DLD1 (cell line): ENCODE measurements at regions not wholly inside any gene's neighbourhood (a gene's known extent, or its start where the extent isn't known, plus 50 kb on each side); places are given as distances from the start of the nearest gene placed in this dataset.

Experiments used
- in situ Hi-C: cut with HindIII; loops from 2 replicates; pipeline ENCODE4 v1.10.0; 2017; ENCODE audit warnings: low sequenced_read_pairs

GRCh38 chr2:234344012-234344411 lies 152.9 kb downstream of the ARL4C start:
- in situ Hi-C loops, result no loop called here

- in situ Hi-C loops, result no loop called here
Observed at GRCh38 chr2:234343372-234343771, 153.5 kb downstream of the ARL4C start.

GRCh38 chr2:234341306-234341985 lies 155.4 kb downstream of the ARL4C start:
- in situ Hi-C loops, result no loop called here

- in situ Hi-C loops, result no loop called here
Observed at GRCh38 chr2:234339501-234339900, 157.4 kb downstream of the ARL4C start.

- in situ Hi-C loops, result no loop called here
Observed at GRCh38 chr2:234339011-234339410, 157.9 kb downstream of the ARL4C start.

GRCh38 chr2:234335661-234336228 lies 161.1 kb downstream of the ARL4C start:
- in situ Hi-C loops, result no loop called here

GRCh38 chr2:234334756-234335155 lies 162.1 kb downstream of the ARL4C start:
- in situ Hi-C loops, result no loop called here

- in situ Hi-C loops, result no loop called here
Observed at GRCh38 chr2:234334151-234334550, 162.7 kb downstream of the ARL4C start.

- in situ Hi-C loops, result no loop called here
Observed at GRCh38 chr2:234333168-234334130, 163.4 kb downstream of the ARL4C start.

GRCh38 chr2:234331966-234332365 lies 164.9 kb downstream of the ARL4C start:
- in situ Hi-C loops, result no loop called here

GRCh38 chr2:234331566-234331965 lies 165.3 kb downstream of the ARL4C start:
- in situ Hi-C loops, result no loop called here

- in situ Hi-C loops, result no loop called here
Observed at GRCh38 chr2:234330902-234331301, 166.0 kb downstream of the ARL4C start.

GRCh38 chr2:234329202-234329960 lies 167.5 kb downstream of the ARL4C start:
- in situ Hi-C loops, result no loop called here

GRCh38 chr2:234328444-234328990 lies 168.4 kb downstream of the ARL4C start:
- in situ Hi-C loops, result no loop called here

- in situ Hi-C loops, result no loop called here
Observed at GRCh38 chr2:234326694-234327093, 170.2 kb downstream of the ARL4C start.

GRCh38 chr2:234324116-234324515 lies 172.8 kb downstream of the ARL4C start:
- in situ Hi-C loops, result no loop called here

GRCh38 chr2:234322766-234323465 lies 174.0 kb downstream of the ARL4C start:
- in situ Hi-C loops, result no loop called here

- in situ Hi-C loops, result no loop called here
Observed at GRCh38 chr2:234320066-234320465, 176.8 kb downstream of the ARL4C start.

GRCh38 chr2:234318361-234318760 lies 178.5 kb downstream of the ARL4C start:
- in situ Hi-C loops, result no loop called here

- in situ Hi-C loops, result no loop called here
Observed at GRCh38 chr2:234313558-234313957, 183.3 kb downstream of the ARL4C start.
